Body of pancreas (tissue), 4 donors: ENCODE measurements at regions not wholly inside any gene's neighbourhood (a gene's known extent, or its start where the extent isn't known, plus 50 kb on each side); places are given as distances from the start of the nearest gene placed in this dataset.

Experiments used
- ATAC-seq: fragments of 150-250 bp; one replicate; pipeline ENCODE4 v1.9.1; 2016
- DNase-seq, 4 donors: peaks; one replicate each; pipeline ENCODE4 v3.0.0-alpha.2; 2019
- H3K27ac ChIP-seq, 4 donors: fragments of 200-600 bp; sonication (generic); 1 replicate in 3 of 4; 2 replicates in 1 of 4; pipeline versions ENCODE4 v1.5.1 to v1.6.1; 2016 to 2019; ENCODE audit warnings: mild to moderate bottlenecking in 1 of 4, mixed read lengths in 1 of 4, moderate library complexity in 1 of 4
- H3K27me3 ChIP-seq, 2 donors: fragments of 200-600 bp; sonication (generic); one replicate each; pipeline ENCODE4 v1.6.0; 2016; ENCODE audit warnings: mild to moderate bottlenecking in 1 of 2
- H3K36me3 ChIP-seq, 2 donors: fragments of 200-600 bp; sonication (generic); replicated peaks in 1 of 2; 2 replicates each; pipeline ENCODE4 v1.5.1; 2016; ENCODE audit warnings: low read depth in 2 of 2; ENCODE audit not compliant: insufficient read depth in 1 of 2
- H3K4me1 ChIP-seq: fragments of 200-600 bp; sonication (generic); one replicate; pipeline ENCODE4 v1.6.0; 2016
- H3K4me3 ChIP-seq, 2 donors: fragments of 200-600 bp; sonication (generic); 1 replicate in 1 of 2; 2 replicates in 1 of 2; pipeline ENCODE4 v1.5.1; 2016 to 2019
- H3K9me3 ChIP-seq, 3 donors: fragments of 200-600 bp; sonication (generic); 1 replicate in 2 of 3; 2 replicates in 1 of 3; pipeline ENCODE4 v1.5.1; 2016
- POLR2A ChIP-seq, 3 donors: fragments of 450-650 bp; IDR thresholded peaks; one replicate each; pipeline ENCODE4 v1.6.1; 2016; ENCODE audit warnings: antibody characterized with exemption in 3 of 3, mild to moderate bottlenecking in 2 of 3
- WGBS, 2 donors: methylation state at CpG; one replicate each; pipeline ENCODE4 v1.1.5; 2017; 5-methylcytosine and 5-hydroxymethylcytosine counted together
- intact Hi-C: fragments of 100-400 bp; cut with DNase I; formaldehyde crosslinking; loops from one replicate; pipeline ENCODE4 v1.15.1; 2023
- TF ChIP-seq, protein P1 (sequence below), 7 experiments: fragments of 450-650 bp in 4 of 7; fragments of 200-600 bp in 3 of 7; sonication (generic) in 3 of 7; IDR thresholded peaks; one replicate each; pipeline ENCODE4 v1.5.1; 2016 to 2019; ENCODE audit warnings: antibody characterized with exemption in 7 of 7

DNA sequence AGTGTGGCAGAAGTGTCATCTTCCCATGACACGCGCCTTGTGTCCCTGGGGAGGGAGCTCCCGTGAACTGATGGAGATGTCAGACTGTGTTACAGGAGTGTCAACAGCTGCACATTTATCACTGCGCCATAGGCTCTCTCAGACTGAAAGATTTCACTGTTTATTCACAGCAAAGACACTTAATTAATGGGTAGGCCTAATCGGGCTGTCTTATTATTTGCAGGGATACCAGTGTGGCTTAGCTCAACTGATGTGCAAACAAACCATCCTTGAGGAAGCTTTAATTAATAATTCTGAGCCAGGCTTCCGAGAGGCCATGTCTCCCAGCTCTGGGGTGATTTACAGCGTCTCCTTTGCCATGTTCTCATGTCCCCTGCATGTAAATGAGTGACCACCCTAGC, 771.0 kb downstream of the QKI start:
- no peak for TF ChIP-seq POLR2A (IDR thresholded peaks at IDR 0.05)
- TF ChIP-seq, protein P1, sequence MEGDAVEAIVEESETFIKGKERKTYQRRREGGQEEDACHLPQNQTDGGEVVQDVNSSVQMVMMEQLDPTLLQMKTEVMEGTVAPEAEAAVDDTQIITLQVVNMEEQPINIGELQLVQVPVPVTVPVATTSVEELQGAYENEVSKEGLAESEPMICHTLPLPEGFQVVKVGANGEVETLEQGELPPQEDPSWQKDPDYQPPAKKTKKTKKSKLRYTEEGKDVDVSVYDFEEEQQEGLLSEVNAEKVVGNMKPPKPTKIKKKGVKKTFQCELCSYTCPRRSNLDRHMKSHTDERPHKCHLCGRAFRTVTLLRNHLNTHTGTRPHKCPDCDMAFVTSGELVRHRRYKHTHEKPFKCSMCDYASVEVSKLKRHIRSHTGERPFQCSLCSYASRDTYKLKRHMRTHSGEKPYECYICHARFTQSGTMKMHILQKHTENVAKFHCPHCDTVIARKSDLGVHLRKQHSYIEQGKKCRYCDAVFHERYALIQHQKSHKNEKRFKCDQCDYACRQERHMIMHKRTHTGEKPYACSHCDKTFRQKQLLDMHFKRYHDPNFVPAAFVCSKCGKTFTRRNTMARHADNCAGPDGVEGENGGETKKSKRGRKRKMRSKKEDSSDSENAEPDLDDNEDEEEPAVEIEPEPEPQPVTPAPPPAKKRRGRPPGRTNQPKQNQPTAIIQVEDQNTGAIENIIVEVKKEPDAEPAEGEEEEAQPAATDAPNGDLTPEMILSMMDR (IDR thresholded peaks at IDR 0.05) = no peak
- Histone ChIP-seq H3K27me3 (no peaks in the 10 kb centered on the region), H3K36me3 (no peaks in the 10 kb centered on the region), H3K27ac (no peak overlapping the region), H3K4me1 (no peaks in the 10 kb centered on the region), H3K9me3 (no peaks in the 10 kb centered on the region), H3K4me3 (no peak overlapping the region)
- ATAC-seq (no peak), DNase-seq (no peak)
- 26% methylated on average over 7 of the region's 7 CpGs for WGBS, 2 donors
- intact Hi-C loops = no loop called here

DNA sequence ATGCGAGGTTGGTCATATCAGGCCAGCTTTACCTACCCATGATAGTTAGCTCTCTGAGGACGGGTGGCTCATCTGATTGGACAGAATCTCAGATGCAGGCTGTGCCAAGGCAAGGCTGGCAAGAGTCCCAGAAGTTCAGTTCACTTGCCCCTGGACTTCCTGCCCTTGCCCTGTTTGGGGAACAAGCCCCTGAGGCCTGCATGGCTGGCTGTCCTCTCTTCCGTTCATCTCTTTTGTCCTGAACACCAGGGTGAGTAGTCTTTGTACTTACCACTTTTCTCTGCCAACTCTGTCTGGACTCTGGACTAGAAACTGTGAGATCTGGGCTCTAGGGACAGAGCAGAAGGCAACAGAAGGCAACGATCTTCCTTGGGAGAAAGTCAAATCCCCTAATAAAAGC, 769.9 kb downstream of the QKI start:
- intact Hi-C loops = no loop called here
- Histone ChIP-seq H3K27me3 (no peaks in the 10 kb centered on the region), H3K4me3 (no peak overlapping the region), H3K4me1 (no peaks in the 10 kb centered on the region), H3K36me3 (no peaks in the 10 kb centered on the region), H3K9me3 (no peaks in the 10 kb centered on the region), H3K27ac (no peak overlapping the region)
- TF ChIP-seq, protein P1 (IDR thresholded peaks at IDR 0.05) = no peak
- no peak for TF ChIP-seq POLR2A (IDR thresholded peaks at IDR 0.05)
- no peak for DNase-seq
- 54 to 63% methylated on average over 4 of the region's 4 CpGs for WGBS, 2 donors
- no peak for ATAC-seq

DNA sequence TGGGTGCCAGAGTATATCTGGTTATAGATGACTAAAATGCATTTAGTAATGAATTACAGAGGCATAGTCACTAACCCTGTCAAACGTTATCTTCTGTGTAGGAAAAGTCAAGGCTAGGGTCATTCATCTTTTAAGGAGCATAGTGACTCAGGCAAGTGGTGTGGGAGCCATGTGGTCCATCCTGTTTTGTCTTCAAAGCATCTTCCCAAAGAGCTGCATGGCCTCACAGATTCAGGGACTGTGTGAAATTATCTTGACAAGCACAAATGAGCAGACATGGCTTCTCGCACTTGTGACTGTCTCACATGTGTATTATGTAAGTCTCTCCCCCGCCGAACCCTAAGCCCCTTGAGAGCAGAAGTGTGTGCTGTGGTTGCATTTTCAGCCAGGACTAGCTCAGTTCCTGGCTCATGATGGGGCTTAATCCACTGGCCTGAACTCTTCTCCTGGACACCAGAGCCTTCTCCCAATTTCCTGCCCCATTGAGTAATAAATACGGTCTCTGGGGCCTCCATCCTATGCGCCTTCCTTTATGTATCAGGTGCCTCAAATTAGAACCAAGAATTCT, 769.1 kb downstream of the QKI start:
- Histone ChIP-seq H3K4me1 (no peaks in the 10 kb centered on the region), H3K9me3 (no peaks in the 10 kb centered on the region), H3K27me3 (no peaks in the 10 kb centered on the region), H3K36me3 (no peaks in the 10 kb centered on the region), H3K27ac (no peak overlapping the region), H3K4me3 (no peak overlapping the region)
- TF ChIP-seq POLR2A (IDR thresholded peaks at IDR 0.05) = no peak
- TF ChIP-seq, protein P1 (IDR thresholded peaks at IDR 0.05) = no peak
- WGBS, 2 donors = 76 to 84% methylated on average over 6 of the region's 6 CpGs
- intact Hi-C loops = no loop called here
- DNase-seq (no peak), ATAC-seq (no peak)

DNA sequence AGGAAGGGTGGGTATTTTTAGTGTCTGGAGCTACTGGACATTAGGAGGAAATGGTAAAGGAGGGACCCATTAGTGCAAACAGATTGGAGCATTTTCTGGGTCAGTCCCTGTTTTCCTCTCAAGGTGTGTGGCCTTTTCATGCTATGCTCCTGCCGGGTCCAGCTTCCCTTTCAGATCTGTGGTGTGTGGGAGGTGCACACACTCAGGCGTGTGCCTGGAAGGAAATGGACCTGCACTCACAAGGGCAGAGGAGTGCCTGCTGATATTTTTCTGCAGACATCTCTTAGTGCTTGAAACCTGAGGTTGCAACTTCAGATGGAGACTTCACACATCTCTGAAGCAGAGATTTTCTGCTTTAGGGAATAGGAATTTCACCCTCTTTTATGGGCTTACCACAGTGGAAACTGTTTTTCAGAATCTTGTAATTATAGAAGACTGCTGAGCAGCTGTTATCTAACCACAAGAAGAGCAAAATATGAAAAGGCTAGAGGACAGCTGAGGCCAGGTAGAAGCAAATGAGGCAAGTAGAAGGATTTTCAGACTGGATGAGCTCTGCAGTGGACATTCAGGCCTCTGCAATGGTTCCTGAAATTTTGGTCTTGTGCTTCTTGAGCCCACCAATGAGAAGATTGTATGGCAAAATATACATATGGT, 764.3 kb downstream of the QKI start:
- ATAC-seq = no peak
- whole genome bisulfite sequencing, 2 donors = 36 to 62% methylated on average over 2 of the region's 2 CpGs
- H3K27ac ChIP-seq = no peak overlapping the region
- TF ChIP-seq, protein P1 (IDR thresholded peaks at IDR 0.05) = no peak
- no peak for TF ChIP-seq POLR2A (IDR thresholded peaks at IDR 0.05)
- no peaks in the 10 kb centered on the region for H3K4me1 ChIP-seq
- intact Hi-C loops = no loop called here
- no peaks in the 10 kb centered on the region for H3K9me3 ChIP-seq
- no peaks in the 10 kb centered on the region for H3K27me3 ChIP-seq
- no peak overlapping the region for H3K4me3 ChIP-seq
- no peak for DNase-seq
- H3K36me3 ChIP-seq = no peaks in the 10 kb centered on the region

DNA sequence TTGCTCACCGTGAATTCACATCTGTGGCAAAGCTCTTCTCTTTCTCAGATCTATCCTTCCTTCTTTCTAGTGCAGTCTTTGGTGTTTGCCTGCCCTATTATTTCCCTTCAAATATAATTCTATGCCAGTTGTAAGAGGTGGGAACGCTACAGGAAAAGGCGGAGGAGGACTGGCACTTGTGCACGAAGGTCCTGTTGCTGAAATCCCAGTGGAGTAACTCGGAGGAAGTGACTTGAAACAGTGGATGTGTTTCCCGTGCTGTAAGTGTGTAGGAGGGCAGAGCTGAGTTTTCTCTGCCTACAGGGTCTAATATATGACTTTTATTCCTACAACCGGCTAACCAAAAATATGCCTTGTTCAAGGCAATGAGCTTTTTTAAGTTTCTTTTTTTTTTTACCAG, 754.8 kb downstream of the QKI start:
- ATAC-seq (no peak), DNase-seq (no peak)
- H3K27ac ChIP-seq = no peak overlapping the region
- H3K9me3 ChIP-seq = no peaks in the 10 kb centered on the region
- intact Hi-C loops = no loop called here
- no peaks in the 10 kb centered on the region for H3K36me3 ChIP-seq
- 67 to 69% methylated on average over 7 of the region's 7 CpGs for WGBS, 2 donors
- H3K4me1 ChIP-seq = no peaks in the 10 kb centered on the region
- TF ChIP-seq POLR2A (IDR thresholded peaks at IDR 0.05) = no peak
- TF ChIP-seq, protein P1 (IDR thresholded peaks at IDR 0.05) = no peak
- H3K4me3 ChIP-seq = no peak overlapping the region
- H3K27me3 ChIP-seq = no peaks in the 10 kb centered on the region
